Hepatocyte (in vitro differentiated cells): ENCODE measurements at regions not wholly inside any gene's neighbourhood (a gene's known extent, or its start where the extent isn't known, plus 50 kb on each side); places are given as distances from the start of the nearest gene placed in this dataset.

ENCODE experiments used
- DNase-seq: peaks from one replicate; pipeline ENCODE4 v3.0.0-alpha.2; 2016; ENCODE audit warnings: low spot score
- H2AFZ ChIP-seq: fragments of 200-600 bp; sonication (generic); 2 replicates; pipeline ENCODE4 v1.6.0; 2016; ENCODE audit warnings: antibody characterized with exemption, mild to moderate bottlenecking
- H3K27ac ChIP-seq: fragments of 200-600 bp; sonication (generic); 2 replicates; pipeline ENCODE4 v1.5.1; 2016; ENCODE audit warnings: mild to moderate bottlenecking
- H3K27me3 ChIP-seq: fragments of 200-600 bp; sonication (generic); 2 replicates; pipeline ENCODE4 v1.6.1; 2016
- H3K36me3 ChIP-seq: fragments of 200-600 bp; sonication (generic); replicated peaks from 2 replicates; pipeline ENCODE4 v1.5.1; 2016; ENCODE audit warnings: low read depth; ENCODE audit not compliant: insufficient read depth
- H3K4me1 ChIP-seq: fragments of 200-600 bp; sonication (generic); 2 replicates; pipeline ENCODE4 v1.5.1; 2016; ENCODE audit warnings: mild to moderate bottlenecking, moderate library complexity; ENCODE audit not compliant: insufficient read depth
- H3K4me2 ChIP-seq: fragments of 200-600 bp; sonication (generic); 2 replicates; pipeline ENCODE4 v1.6.0; 2016
- H3K4me3 ChIP-seq: fragments of 200-600 bp; sonication (generic); 2 replicates; pipeline ENCODE4 v1.5.1; 2016; ENCODE audit warnings: mild to moderate bottlenecking
- H3K79me2 ChIP-seq: fragments of 200-600 bp; sonication (generic); 2 replicates; pipeline ENCODE4 v1.6.0; 2017; ENCODE audit warnings: mild to moderate bottlenecking
- H3K9me2 ChIP-seq: fragments of 200-600 bp; sonication (generic); replicated peaks from 2 replicates; pipeline ENCODE4 v1.6.0; 2017; ENCODE audit warnings: mild to moderate bottlenecking; ENCODE audit not compliant: insufficient read depth
- H3K9me3 ChIP-seq: fragments of 200-600 bp; sonication (generic); 2 replicates; pipeline ENCODE4 v1.5.1; 2016; ENCODE audit warnings: low read depth, mild to moderate bottlenecking
- H4K20me1 ChIP-seq: fragments of 200-600 bp; sonication (generic); 2 replicates; pipeline ENCODE4 v1.6.0; 2016; ENCODE audit warnings: mild to moderate bottlenecking; ENCODE audit not compliant: insufficient read depth, poor library complexity, severe bottlenecking
- EZH2 ChIP-seq: fragments of 200-600 bp; sonication (generic); IDR thresholded peaks from 2 replicates; pipeline ENCODE4 v1.6.1; 2016; ENCODE audit warnings: antibody characterized with exemption, mild to moderate bottlenecking, borderline replicate concordance
- EZH2phosphoT487 ChIP-seq: fragments of 200-600 bp; sonication (generic); IDR thresholded peaks from one replicate; pipeline ENCODE4 v1.6.1; 2018; ENCODE audit warnings: antibody characterized with exemption, mild to moderate bottlenecking, low read depth, moderate library complexity; ENCODE audit not compliant: unreplicated experiment, severe bottlenecking
- WGBS: methylation state at CpG from one replicate; pipeline ENCODE4 v1.1.6; 2016; ENCODE audit warnings: low lambda C conversion rate; ENCODE audit errors: missing lambda C conversion rate; 5-methylcytosine and 5-hydroxymethylcytosine counted together
- TF ChIP-seq, protein P1 (sequence below): fragments of 200-600 bp; sonication (generic); IDR thresholded peaks from 2 replicates; pipeline ENCODE4 v1.5.1; 2016; ENCODE audit warnings: antibody characterized with exemption, mild to moderate bottlenecking; ENCODE audit not compliant: poor library complexity

DNA sequence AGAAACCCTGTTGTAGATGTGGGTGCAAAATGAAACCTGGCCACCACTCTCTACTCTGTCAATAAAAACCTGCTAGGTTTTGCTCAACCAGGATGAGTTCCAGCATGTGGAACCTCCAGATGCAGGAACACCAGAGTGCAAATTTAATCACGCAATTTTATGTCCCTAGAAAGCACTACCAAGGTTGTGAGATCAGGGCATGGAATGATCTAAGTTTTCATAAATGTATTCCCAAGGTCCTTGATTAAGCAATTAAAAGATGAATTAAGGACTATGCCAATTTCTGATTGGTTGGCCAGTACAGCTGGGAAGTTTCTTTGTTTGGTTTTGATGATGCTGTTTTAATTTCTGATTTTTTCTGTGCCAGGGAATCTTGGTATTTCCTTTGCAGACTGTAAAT is 179.2 kb downstream of the KCNS3 start:
- Histone ChIP-seq H4K20me1 (no peaks in the 10 kb centered on the region), H3K9me3 (no peaks in the 10 kb centered on the region), H3K36me3 (no peaks in the 10 kb centered on the region), H3K4me3 (no peak overlapping the region), H2AFZ (no peak overlapping the region), H3K9me2 (no peaks in the 10 kb centered on the region), H3K27ac (no peak overlapping the region), H3K27me3 (peaks cover 16% of the 10 kb centered on the region), H3K4me1 (no peaks in the 10 kb centered on the region), H3K4me2 (no peak overlapping the region), H3K79me2 (no peaks in the 10 kb centered on the region)
- DNase-seq, result no peak
- TF ChIP-seq EZH2, result no peak
- TF ChIP-seq, protein P1, sequence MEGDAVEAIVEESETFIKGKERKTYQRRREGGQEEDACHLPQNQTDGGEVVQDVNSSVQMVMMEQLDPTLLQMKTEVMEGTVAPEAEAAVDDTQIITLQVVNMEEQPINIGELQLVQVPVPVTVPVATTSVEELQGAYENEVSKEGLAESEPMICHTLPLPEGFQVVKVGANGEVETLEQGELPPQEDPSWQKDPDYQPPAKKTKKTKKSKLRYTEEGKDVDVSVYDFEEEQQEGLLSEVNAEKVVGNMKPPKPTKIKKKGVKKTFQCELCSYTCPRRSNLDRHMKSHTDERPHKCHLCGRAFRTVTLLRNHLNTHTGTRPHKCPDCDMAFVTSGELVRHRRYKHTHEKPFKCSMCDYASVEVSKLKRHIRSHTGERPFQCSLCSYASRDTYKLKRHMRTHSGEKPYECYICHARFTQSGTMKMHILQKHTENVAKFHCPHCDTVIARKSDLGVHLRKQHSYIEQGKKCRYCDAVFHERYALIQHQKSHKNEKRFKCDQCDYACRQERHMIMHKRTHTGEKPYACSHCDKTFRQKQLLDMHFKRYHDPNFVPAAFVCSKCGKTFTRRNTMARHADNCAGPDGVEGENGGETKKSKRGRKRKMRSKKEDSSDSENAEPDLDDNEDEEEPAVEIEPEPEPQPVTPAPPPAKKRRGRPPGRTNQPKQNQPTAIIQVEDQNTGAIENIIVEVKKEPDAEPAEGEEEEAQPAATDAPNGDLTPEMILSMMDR, result no peak
- no peak for TF ChIP-seq EZH2phosphoT487
- 89% methylated on average over 1 of the region's 1 CpG for WGBS

DNA sequence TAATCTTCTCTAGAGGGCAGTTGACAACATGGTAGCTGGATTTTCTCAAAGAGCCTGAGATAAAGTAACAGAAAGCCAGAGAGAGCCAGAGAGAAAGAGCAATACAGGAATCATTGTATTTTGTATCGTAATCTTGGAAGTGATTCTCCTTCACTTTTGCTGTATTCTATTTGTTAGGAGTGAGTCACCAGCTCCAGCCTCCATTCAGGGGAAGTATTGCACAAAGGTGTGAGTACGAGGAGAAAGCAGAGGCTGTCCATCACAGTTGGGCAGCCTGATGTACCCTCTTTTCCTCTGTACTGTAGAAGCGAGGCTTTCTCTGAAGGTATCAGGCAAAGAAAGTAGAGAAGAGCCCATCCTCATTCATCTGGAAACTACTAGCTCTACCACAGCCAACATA is 176.8 kb downstream of the KCNS3 start:
- Histone ChIP-seq H3K4me3 (no peak overlapping the region), H4K20me1 (no peaks in the 10 kb centered on the region), H3K4me1 (no peaks in the 10 kb centered on the region), H3K27me3 (peaks cover 10% of the 10 kb centered on the region), H3K9me2 (no peaks in the 10 kb centered on the region), H2AFZ (no peak overlapping the region), H3K9me3 (no peaks in the 10 kb centered on the region), H3K27ac (no peak overlapping the region), H3K79me2 (no peaks in the 10 kb centered on the region), H3K4me2 (no peak overlapping the region), H3K36me3 (no peaks in the 10 kb centered on the region)
- DNase-seq, result no peak
- TF ChIP-seq, protein P1, result no peak
- TF ChIP-seq EZH2 (no peak), EZH2phosphoT487 (no peak)
- 88% methylated on average over 3 of the region's 3 CpGs for WGBS

DNA sequence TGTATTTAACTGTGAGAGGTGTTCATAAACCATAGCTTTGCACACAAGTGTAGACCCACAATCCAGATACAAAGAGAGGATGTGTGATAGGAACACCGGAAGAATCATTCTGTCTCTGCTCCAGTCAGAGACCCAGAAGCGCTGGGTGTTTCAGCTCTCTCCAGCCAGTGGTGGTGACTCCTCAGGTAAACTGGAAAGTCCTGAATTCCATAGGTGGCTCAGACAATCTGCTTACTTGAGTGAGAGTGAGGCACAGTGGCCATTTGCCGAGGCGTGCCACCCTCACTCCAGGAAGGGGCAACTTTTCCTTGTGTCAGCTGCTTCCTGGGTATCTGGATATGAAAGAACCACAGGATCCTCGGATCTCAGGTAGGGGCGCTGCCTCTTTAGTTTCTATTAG is 171.5 kb downstream of the KCNS3 start:
- Histone ChIP-seq H3K36me3 (no peaks in the 10 kb centered on the region), H3K4me2 (no peak overlapping the region), H3K4me1 (no peaks in the 10 kb centered on the region), H3K9me3 (no peaks in the 10 kb centered on the region), H3K27me3 (peaks cover 8% of the 10 kb centered on the region), H3K4me3 (no peak overlapping the region), H3K9me2 (no peaks in the 10 kb centered on the region), H2AFZ (no peak overlapping the region), H4K20me1 (no peaks in the 10 kb centered on the region), H3K27ac (no peak overlapping the region), H3K79me2 (no peaks in the 10 kb centered on the region)
- TF ChIP-seq, protein P1, result no peak
- TF ChIP-seq EZH2phosphoT487 (no peak), EZH2 (no peak)
- DNase-seq, result no peak
- 95% methylated on average over 6 of the region's 6 CpGs for WGBS

- Histone ChIP-seq H3K27ac (no peak overlapping the region), H3K36me3 (no peaks in the 10 kb centered on the region), H3K27me3 (peaks cover 6% of the 10 kb centered on the region), H3K9me2 (no peaks in the 10 kb centered on the region), H3K4me2 (no peak overlapping the region), H4K20me1 (no peaks in the 10 kb centered on the region), H2AFZ (no peak overlapping the region), H3K79me2 (no peaks in the 10 kb centered on the region), H3K4me1 (no peaks in the 10 kb centered on the region), H3K9me3 (no peaks in the 10 kb centered on the region), H3K4me3 (no peak overlapping the region)
- DNase-seq, result no peak
- TF ChIP-seq EZH2 (no peak), EZH2phosphoT487 (no peak)
- TF ChIP-seq, protein P1, result no peak
- 54% methylated on average over 4 of the region's 4 CpGs for WGBS
These were observed 170.9 kb downstream of the KCNS3 start for GRCh38 chr2:18049325-18049724.
